Adrenal gland (tissue), 5 donors: ENCODE measurements at regions not wholly inside any gene's neighbourhood (a gene's known extent, or its start where the extent isn't known, plus 50 kb on each side); places are given as distances from the start of the nearest gene placed in this dataset.

Experiments
- CTCF ChIP-seq, 6 experiments: fragments of 450-650 bp in 4 of 6; fragments of 200-600 bp in 2 of 6; sonication (generic) in 1 of 6; IDR thresholded peaks; 1 replicate in 5 of 6; 2 replicates in 1 of 6; pipeline versions ENCODE4 v1.5.1 to v1.8.0; 2016 to 2021; ENCODE audit warnings: antibody characterized with exemption in 6 of 6, mild to moderate bottlenecking in 2 of 6, moderate library complexity in 1 of 6
- POLR2A ChIP-seq, 2 donors: fragments of 450-650 bp; IDR thresholded peaks; one replicate each; pipeline ENCODE4 v1.6.1; 2017; ENCODE audit warnings: antibody characterized with exemption in 2 of 2, mild to moderate bottlenecking in 2 of 2, moderate library complexity in 1 of 2
- donor health status: DM: no; HTN: no; CAD: no.

DNA sequence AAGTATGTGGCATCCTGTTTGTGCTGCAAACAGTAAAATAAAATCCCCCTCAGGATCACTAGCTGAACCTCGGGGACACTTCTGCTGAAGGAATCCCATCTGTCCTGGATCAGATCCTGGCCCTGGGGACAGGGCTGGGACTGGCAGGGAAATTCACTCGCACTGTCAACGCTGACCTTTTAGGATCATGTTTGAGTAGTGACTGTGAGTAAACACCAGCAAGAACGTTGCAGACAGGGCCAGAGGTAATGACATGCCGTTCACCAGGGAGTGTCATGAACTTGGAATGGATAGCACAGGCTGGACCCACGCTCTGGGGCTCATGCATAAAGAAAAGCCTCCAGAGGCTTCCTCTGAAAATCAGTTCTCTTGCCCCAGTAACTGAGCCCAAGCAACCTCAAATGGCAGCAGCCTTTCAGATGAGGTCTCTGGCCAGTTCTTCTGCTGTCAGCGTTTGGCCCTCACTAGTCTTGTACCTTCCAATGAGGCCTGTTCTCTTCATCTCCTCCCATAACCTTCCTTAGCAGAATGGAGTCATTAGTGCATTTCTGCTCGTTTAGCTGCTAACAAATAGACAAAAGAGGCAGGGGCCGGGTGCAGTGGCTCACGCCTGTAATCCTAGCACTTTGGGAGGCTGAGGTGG, 51.0 kb upstream of the BARX2 start:
- no peak for TF ChIP-seq CTCF (IDR thresholded peaks at IDR 0.05)
- TF ChIP-seq POLR2A (IDR thresholded peaks at IDR 0.05) = no peak
